ENCODE measurements at regions not wholly inside any gene's neighbourhood (a gene's known extent, or its start where the extent isn't known, plus 50 kb on each side); places are given as distances from the start of the nearest gene placed in this dataset.

DNA sequence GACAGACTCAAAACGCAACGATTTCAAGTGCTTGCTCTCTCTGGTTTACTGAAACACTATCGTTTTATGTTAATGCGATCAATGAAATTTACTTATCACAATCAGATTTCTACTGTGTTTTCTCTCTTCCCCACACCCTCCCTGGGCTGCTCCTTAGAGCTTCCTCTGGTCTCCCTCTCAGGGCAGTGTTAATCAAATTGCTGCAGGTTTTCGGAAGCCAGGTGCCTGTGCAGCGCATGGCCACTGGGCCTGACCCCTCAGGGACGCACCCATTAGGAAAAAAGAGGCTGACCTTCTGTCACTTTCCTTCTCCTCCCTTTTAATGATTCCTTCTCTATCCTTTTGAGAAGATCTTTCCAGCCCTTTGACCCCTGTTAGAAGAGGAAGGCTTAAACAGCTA, 134.5 kb upstream of the ONECUT1 start:
- TF ChIP-seq, protein P1, sequence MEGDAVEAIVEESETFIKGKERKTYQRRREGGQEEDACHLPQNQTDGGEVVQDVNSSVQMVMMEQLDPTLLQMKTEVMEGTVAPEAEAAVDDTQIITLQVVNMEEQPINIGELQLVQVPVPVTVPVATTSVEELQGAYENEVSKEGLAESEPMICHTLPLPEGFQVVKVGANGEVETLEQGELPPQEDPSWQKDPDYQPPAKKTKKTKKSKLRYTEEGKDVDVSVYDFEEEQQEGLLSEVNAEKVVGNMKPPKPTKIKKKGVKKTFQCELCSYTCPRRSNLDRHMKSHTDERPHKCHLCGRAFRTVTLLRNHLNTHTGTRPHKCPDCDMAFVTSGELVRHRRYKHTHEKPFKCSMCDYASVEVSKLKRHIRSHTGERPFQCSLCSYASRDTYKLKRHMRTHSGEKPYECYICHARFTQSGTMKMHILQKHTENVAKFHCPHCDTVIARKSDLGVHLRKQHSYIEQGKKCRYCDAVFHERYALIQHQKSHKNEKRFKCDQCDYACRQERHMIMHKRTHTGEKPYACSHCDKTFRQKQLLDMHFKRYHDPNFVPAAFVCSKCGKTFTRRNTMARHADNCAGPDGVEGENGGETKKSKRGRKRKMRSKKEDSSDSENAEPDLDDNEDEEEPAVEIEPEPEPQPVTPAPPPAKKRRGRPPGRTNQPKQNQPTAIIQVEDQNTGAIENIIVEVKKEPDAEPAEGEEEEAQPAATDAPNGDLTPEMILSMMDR (IDR thresholded peaks at IDR 0.05) = no peak
- TF ChIP-seq POLR2AphosphoS5 (IDR thresholded peaks at IDR 0.05) (no peak), POLR2A (IDR thresholded peaks at IDR 0.05; ENCODE audit: low read depth) (no peak)

Measured in esophagus muscularis mucosa (tissue), 3 donors.